ENCODE measurements at regions not wholly inside any gene's neighbourhood (a gene's known extent, or its start where the extent isn't known, plus 50 kb on each side); places are given as distances from the start of the nearest gene placed in this dataset.

DNA sequence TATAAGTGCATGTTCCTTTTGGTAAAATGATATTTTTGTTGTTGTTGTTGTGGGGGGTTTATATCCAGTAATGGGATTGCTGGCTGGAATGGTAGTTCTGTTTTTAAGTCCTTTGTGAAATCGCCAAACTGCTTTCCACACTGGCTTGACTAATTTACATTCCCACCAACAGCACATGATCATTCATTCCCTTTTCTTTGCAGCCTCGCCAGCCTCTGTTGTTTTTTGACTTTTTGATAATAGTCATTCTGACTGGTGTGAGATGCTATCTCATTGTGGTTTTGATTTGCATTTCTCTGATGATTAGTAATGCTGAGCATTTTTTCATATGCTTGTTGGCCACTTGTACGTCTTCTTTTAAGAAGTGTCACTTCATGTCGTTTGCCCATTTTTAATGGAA lies 188.5 kb upstream of the CHRM3 start:
- no peak for DNase-seq (ENCODE audit: low spot score)
- in situ Hi-C loops (cut with MboI; ENCODE audit: low sequenced_read_pairs, unreplicated experiment): no loop called here
- TF ChIP-seq, protein P1, sequence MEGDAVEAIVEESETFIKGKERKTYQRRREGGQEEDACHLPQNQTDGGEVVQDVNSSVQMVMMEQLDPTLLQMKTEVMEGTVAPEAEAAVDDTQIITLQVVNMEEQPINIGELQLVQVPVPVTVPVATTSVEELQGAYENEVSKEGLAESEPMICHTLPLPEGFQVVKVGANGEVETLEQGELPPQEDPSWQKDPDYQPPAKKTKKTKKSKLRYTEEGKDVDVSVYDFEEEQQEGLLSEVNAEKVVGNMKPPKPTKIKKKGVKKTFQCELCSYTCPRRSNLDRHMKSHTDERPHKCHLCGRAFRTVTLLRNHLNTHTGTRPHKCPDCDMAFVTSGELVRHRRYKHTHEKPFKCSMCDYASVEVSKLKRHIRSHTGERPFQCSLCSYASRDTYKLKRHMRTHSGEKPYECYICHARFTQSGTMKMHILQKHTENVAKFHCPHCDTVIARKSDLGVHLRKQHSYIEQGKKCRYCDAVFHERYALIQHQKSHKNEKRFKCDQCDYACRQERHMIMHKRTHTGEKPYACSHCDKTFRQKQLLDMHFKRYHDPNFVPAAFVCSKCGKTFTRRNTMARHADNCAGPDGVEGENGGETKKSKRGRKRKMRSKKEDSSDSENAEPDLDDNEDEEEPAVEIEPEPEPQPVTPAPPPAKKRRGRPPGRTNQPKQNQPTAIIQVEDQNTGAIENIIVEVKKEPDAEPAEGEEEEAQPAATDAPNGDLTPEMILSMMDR (IDR thresholded peaks at IDR 0.05; ENCODE audit: borderline replicate concordance, control extremely low read depth, extremely low read depth, insufficient read depth, missing control alignments): no peak

DNA sequence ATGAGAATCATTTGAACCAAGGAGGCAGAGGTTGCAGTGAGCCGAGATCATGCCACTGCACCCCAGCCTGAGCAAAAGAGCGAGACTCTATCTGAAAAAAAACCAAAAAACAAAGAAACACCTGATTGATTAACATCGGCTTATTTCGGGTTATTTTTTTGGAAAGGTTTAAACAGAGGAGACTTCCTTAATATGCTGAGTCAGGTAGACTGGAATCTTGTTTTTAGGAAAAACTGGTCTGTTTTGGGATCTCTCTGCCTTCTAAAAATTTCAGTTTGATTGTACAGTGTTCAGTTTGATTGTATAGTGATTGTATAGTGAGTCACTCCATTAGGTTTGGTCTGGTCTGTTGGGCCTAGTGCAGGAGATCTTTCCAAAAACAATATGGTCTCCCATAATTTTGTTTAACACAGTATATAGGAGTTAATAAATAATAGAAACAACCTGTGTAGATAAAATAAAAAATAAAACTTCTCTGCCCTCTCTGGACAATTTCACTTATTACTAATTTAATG lies 196.3 kb upstream of the CHRM3 start:
- DNase-seq (ENCODE audit: low spot score): no peak
- in situ Hi-C loops (cut with MboI; ENCODE audit: low sequenced_read_pairs, unreplicated experiment): no loop called here
- TF ChIP-seq, protein P1 (IDR thresholded peaks at IDR 0.05; ENCODE audit: borderline replicate concordance, control extremely low read depth, extremely low read depth, insufficient read depth, missing control alignments): no peak

DNA sequence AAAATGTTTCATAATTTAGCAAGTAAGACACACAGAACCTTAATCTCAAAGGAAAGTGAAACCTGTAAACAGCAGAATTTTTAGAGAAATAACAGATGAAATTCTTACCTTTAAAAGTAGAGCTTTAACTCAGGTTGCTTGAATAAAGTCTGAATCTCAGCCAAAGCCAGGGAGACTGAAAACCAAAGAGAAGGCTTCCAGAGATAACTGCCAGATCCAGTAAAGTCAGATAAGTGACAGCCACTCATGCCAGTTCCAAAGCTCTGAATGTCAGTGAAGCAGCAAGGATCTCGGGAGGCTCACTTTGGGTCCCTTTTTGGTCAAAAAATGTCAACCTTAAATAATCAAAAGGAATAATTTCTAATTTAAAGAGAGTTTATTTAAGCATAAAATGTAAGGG lies 199.9 kb upstream of the CHRM3 start:
- TF ChIP-seq, protein P1 (IDR thresholded peaks at IDR 0.05; ENCODE audit: borderline replicate concordance, control extremely low read depth, extremely low read depth, insufficient read depth, missing control alignments): no peak

DNA sequence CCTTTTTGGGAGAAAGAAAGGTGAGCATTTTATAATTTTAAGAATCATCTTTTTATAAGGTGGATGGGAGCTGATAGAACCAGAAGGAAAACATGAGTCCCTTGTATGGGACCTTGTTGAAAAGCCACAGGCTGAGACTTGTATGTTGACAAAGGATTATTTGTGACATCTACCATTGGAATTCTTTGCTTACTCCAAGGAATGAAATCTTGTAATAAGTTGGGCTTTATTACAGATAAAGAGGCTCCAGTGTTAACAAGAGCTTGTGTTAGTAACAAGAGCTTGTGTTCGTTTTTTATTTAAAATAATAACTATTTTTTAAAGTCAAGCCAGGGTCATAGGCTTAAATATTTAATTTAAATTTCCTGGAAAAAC lies 201.1 kb upstream of the CHRM3 start:
- TF ChIP-seq, protein P1 (IDR thresholded peaks at IDR 0.05; ENCODE audit: borderline replicate concordance, control extremely low read depth, extremely low read depth, insufficient read depth, missing control alignments): no peak
- in situ Hi-C loops (cut with MboI; ENCODE audit: low sequenced_read_pairs, unreplicated experiment): no loop called here
- no peak for DNase-seq (ENCODE audit: low spot score)

More for the DNA sequence above, 199.9 kb upstream of the CHRM3 start:
- in situ Hi-C loops (cut with MboI; ENCODE audit: low sequenced_read_pairs, unreplicated experiment): no loop called here
- no peak for DNase-seq (ENCODE audit: low spot score)

DNA sequence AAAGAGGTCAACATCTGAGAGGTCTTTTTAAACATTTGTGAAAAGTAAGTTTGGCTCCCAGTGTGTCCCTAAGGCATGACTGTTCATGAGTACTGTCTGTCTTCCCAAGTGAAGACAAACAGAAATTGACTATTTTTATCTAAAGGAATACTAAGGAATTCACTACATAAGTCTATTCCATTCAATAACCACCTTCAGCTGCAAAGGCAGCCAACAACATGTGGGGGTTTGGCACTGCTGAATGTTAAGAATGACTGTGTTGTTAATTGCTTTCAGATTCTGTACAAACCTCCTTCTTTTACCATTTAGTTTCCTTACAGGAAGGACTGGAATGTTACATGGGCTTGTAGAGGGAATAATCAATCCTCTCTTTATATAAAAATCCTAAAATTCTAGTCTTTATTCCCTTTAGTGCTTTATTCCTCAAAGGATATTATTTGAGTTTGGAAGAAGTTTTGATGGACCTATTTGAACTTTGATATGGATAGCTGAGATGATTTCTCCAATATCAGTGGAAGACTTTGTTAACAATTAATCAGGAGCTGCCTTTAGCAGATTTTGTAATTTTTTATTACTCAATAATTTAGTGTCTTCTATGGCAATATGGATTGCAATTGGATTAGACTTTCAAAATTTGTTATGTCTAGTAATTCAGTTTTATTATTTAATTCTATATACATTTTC lies 201.7 kb upstream of the CHRM3 start:
- in situ Hi-C loops (cut with MboI; ENCODE audit: low sequenced_read_pairs, unreplicated experiment): no loop called here
- no peak for DNase-seq (ENCODE audit: low spot score)
- TF ChIP-seq, protein P1 (IDR thresholded peaks at IDR 0.05; ENCODE audit: borderline replicate concordance, control extremely low read depth, extremely low read depth, insufficient read depth, missing control alignments): no peak

DNA sequence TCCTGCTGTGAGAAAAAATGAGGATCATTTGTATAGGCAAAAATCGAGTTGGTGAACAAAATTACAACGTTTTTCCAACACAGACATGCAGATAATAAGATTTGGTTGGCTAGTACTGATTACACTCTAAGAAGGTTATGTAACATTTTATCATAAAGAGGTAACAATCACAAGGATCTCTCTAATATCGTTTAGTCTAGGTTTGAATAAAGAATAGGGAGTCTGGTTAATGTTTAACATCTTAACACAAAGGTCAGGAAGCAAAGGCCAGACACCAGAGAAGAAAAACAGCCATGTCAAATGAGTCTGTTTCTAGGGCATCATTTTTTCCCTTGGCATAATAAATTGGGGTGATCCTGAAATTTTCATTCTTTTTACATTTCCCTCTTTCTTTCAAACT lies 207.4 kb upstream of the CHRM3 start:
- in situ Hi-C loops (cut with MboI; ENCODE audit: low sequenced_read_pairs, unreplicated experiment): no loop called here
- TF ChIP-seq, protein P1 (IDR thresholded peaks at IDR 0.05; ENCODE audit: borderline replicate concordance, control extremely low read depth, extremely low read depth, insufficient read depth, missing control alignments): no peak
- no peak for DNase-seq (ENCODE audit: low spot score)

All from GM13976 (cell line).